ENCODE measurements at regions not wholly inside any gene's neighbourhood (a gene's known extent, or its start where the extent isn't known, plus 50 kb on each side); places are given as distances from the start of the nearest gene placed in this dataset.

- TF ChIP-seq CTCF (IDR thresholded peaks at IDR 0.05; ENCODE audit: insufficient read depth, low read depth, low read length): no peak
- TF ChIP-seq EZH2 (IDR thresholded peaks at IDR 0.05; ENCODE audit: insufficient read depth, low read length): no peak
These were observed 1407.1 kb upstream of the ACVR2A start for GRCh38 chr2:146437712-146438111.

Data from astrocyte (in vitro differentiated cells and primary cell).